HG03457 (cell line): ENCODE measurements at regions not wholly inside any gene's neighbourhood (a gene's known extent, or its start where the extent isn't known, plus 50 kb on each side); places are given as distances from the start of the nearest gene placed in this dataset.

Experiments used
- ATAC-seq: cut with Tn5 transposase; IDR thresholded peaks from one replicate; pipeline ENCODE4 v1.9.1; 2021; ENCODE audit warnings: moderate number of reproducible peaks; ENCODE audit not compliant: unreplicated experiment

DNA sequence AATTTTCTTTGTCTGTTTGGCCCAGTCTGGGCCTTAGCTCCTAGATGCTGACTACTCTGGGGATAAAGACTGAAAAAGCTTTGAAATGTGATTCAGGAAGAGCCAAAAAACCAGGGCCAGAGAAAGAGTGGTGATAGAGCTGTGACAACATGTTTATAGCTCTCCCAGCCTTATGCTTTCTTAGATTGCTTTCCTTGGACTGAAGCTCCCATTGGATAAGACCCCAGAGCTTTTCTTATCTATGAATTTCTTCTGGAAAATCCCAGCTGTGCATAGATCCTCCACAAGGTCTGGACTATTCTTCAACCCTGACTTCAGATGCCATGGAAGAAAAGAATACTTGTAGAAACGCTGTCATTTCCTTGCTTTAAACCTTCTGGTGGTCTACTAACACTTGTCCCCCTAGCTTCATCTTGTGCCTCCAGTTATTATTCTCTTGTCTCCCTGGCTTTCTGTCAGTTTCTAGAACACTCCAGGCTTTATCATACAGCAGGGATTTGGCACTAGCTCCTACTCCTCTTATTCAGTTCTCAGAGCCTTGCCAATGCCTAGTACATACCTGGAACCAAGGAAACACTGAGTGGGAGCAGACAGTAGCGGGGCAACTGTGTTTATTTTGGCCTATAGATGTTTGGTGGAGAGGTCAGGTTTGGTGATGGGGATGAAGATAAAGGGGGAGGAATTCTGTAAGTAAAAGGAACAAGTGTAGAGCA, 57.1 kb upstream of the TEX13D start:
- no peak for ATAC-seq

- no peak for ATAC-seq
Measured at GRCh38 chrX:124280294-124280902, 52.1 kb upstream of the TEX13D start.

- no peak for ATAC-seq
Measured at GRCh38 chrX:124282580-124282979, 49.9 kb upstream of the TEX13D start.
